Dermis microvascular lymphatic vessel endothelial cell (primary cell): ENCODE measurements at regions not wholly inside any gene's neighbourhood (a gene's known extent, or its start where the extent isn't known, plus 50 kb on each side); places are given as distances from the start of the nearest gene placed in this dataset.
"Not testable (repeated sequence)": the region's sequence is repeated elsewhere in the genome, so short reads cannot be mapped to it uniquely, and the experiment has no call there.

ENCODE experiments used
- DNase-seq, 2 donors: peaks; one replicate each; pipeline versions ENCODE4 v3.0.0 to v3.0.0-alpha.2; 2010; ENCODE audit warnings: low read depth in 2 of 2

DNA sequence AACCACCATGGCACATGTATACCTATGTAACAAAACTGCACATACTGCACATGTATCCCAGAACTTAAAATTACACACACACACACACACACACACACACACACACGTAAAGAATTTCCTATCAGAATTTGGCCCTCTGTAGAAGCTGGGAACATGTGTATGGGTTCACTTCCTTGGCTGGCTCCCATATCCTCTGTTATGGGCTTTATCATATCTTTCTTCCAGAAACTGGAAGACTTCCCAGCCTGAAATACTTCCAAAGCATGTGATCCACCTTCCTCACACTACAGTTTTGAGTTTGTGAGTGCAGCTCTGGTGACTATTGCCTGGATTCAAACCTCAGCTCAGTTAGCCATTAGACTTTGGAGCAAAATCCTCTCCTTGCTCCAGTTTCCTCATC, 78.6 kb upstream of the GDNF start:
- no peak for DNase-seq

- no peak for DNase-seq
These were observed 76.7 kb upstream of the GDNF start for GRCh38 chr5:37916525-37916924.

DNA sequence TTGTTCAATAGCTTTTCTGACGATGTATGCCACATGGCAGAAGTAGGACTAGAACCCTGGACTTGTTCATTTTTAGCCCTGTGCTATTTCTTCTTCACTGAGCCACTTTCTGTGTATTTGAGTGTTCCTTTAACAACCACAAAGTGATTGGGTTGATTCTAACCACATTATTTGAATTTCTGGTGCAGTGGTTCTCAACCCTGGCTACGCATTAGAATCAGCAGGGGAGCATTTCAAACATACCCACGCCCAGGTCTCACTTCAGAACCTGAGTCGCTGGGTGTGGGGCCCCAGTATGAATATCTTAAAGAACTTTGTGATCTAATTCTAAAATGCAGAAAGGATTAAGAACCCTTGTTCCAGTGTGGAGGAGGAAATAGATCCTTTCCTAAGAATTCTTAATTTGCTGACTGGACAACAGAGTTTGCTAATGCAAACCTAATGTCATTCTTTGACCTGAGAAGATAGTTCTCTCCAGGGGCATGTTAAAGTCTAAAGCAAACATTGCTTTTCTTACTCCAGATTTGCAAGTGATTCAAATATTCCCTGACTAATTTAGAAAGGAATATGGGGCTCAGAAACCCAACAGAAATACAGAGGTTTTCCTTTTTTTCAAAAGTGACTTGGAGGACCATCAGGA, 75.4 kb upstream of the GDNF start:
- DNase-seq: no peak

DNA sequence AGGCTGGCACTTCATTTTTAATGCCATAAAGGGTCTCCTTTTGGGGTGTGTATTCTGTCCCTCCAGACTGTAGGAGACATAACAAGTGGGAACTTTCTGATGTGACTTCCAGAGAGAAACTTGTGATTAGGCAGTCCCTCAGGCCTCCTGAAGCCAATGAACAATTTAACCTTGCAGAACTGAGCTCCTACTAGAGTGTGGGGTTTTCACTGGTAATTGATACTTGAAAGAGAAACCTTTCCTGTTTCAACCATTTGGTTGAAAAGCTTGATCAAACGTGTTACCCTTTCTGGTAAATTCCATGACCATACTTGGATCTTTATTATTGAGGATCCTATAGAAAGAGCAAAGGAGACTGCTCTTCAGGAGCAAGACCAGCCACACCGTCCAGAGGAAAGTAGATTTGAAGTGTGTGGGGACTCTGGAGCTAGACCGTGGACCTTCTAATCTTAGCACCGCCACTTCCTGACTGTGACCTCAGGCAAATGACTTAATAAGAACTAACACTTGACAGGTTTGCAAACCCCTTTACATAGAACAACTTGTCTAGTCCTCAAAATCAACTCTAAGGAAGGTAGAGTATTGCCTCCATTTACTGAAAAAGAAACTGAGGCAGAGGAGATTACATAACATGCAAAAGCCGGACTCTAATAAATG, 69.9 kb upstream of the GDNF start:
- not testable (repeated sequence) for DNase-seq

DNA sequence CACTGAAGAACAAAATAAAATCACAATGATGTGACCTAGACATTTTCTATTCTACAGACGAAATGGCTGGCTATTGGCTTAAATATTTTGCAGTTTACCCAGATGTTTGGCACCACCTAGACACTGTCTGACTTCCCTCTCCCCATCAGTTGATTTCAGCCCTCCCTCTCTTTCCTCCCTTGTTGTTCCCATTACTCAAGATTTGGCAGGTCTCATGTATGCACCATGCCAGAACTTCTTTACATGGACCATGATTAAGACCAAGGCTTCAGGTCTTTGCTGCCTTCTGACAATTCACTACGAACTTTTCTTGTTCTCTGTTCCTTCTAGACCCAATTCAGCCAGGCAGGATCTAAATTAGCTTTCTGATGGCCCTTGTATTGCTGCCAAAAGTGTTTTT, 66.6 kb upstream of the GDNF start:
- DNase-seq: no peak

DNA sequence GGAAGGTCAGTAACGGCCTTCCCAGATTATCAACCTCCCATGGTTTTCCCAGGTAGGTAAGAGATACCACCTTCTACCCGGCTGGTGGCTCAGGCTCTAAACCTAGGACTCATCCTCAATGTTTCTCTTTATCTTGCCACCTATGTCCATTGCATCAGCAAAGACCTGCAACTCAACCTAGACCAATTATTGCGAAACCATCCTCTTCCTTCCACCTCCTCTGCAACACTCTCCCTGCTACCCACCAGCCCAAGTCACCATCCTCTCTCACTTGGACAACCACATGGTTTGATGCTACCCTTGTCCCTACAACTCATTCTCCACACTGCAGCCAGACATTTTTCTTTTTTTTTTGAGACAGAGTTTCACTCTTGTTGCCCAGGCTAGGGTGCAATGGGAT, 65.4 kb upstream of the GDNF start:
- no peak for DNase-seq

DNA sequence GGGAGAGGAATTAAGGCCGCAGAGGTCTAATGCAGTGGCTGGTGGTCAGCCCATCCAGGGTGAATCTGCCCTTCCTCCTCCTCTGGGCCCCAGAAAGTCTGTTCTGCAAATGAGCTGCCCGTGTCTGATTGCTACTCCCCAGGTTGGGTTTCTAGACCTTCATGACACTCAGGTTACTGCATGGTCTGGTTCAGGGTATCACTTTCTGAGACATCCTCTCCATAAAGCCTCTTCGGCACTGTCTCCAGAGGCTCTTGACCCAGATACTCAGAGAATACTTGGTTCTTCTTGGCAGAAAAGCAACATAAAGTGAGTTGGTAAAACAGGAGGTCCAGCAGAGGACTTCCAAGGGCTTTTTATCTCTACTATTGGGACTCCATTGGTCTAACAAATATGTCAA, 62.5 kb upstream of the GDNF start:
- DNase-seq: no peak

- DNase-seq: peak; percentile 1 to 29
These were observed 60.9 kb upstream of the GDNF start for GRCh38 chr5:37900692-37901091.

GRCh38 chr5:37899037-37899436, 59.2 kb upstream of the GDNF start:
- no peak for DNase-seq

DNA sequence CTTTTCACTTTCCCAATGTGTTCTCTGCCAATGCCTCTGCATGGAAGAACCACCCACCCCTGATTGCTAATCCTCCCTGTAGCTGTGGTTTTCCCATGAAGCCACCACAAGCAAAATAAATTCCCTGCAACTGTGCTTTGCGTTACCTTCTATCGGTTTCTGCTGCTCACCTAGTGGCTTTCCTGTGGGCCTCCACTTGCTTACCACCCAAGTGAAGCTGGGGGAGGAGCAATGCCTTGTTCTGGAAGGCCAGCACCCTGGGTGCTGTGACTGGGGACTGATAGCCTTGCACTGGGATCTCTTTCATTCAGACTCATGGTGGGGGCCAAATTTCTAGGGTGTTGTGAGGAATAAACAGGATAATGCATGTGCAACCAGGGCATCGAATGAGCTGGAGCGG, 56.3 kb upstream of the GDNF start:
- no peak for DNase-seq

- DNase-seq: no peak
These were observed 53.7 kb upstream of the GDNF start for GRCh38 chr5:37893434-37894134.

DNA sequence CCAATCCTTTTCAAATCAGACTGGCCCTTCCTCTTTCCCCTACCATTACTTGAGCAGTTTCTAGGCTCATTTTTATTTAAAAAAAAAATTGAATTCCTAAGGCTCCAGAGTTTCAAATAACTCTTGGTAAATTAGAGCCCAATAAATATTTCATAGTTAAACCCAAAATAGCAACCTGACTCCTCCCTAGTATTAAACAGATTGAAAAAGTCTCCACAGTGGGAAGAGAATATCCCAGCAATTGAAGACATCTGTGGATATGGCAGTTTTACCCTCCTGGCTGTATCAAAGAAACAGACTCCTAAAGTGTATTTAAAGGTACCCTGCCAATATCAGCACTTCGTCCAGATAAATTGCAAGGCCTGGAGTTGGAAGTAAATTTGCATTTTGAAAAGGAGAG, 52.7 kb upstream of the GDNF start:
- DNase-seq: no peak

DNA sequence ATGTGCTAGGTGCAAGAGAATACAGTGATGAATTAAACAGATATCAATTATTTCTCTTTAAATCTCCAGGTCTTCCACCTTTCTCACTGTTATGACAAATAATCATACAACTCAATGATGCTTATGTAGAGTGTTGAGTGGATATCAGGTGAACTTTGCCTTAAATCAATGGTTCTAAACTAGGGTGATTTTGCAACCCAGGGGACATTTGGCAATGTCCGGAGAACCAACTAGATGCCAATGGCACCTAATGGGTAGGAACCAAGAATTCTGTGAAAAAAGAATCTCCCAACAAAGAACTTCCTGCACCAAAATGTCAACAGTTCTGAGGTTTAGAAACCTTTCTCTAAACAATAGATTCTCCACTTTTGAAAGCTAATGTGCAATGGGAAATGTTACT, 52.0 kb upstream of the GDNF start:
- no peak for DNase-seq

GRCh38 chr5:37889612-37890317, 49.9 kb upstream of the GDNF start:
- DNase-seq: no peak
